HG03097 (cell line): ENCODE measurements at regions not wholly inside any gene's neighbourhood (a gene's known extent, or its start where the extent isn't known, plus 50 kb on each side); places are given as distances from the start of the nearest gene placed in this dataset.
"Not testable (repeated sequence)": the region's sequence is repeated elsewhere in the genome, so short reads cannot be mapped to it uniquely, and the experiment has no call there.

Experiments
- ATAC-seq: cut with Tn5 transposase; IDR thresholded peaks from one replicate; pipeline ENCODE4 v1.9.1; 2021; ENCODE audit not compliant: unreplicated experiment, low FRiP score

- no peak for ATAC-seq
These were observed 104.3 kb upstream of the SLC24A3 start for GRCh38 chr20:19108155-19108554.

DNA sequence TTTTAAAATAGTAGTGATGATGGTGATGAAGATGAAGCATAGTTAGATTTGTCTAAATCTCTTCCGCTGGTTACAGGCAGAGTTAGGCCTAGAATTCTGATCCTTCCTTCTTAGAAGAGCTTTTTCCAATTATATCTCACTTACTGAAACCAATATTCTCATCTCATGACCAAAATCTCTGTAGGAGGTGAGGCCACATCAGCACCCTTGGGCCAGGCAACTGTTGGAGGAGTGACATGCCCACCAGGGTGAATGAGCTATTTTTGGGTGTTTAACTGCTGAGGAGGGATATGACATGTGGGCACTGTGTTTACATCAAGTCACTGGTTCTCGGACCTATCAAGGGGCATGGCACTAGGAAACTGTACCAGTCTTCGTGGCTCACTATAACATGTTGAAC, 102.2 kb upstream of the SLC24A3 start:
- no peak for ATAC-seq

- no peak for ATAC-seq
These were observed 101.5 kb upstream of the SLC24A3 start for GRCh38 chr20:19110881-19111460.

DNA sequence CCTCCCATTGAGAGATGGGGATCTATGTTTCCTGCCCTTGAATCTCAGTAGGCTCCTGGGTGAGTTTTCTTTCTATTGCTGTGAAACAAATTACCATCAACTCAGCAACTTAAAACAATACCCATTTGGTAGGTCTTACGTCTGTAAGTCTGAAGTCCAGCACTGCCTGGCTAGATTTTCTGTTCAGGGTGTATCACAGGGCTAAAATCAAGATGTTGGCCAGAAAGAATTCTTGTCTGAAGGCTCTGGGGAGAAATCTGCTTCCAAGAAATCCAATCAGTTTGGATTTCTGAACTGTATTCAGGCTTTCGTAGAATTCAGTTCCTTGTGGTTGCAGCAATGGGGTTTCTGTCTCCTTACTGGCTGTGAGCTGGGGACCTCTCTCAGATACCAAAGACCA, 99.6 kb upstream of the SLC24A3 start:
- no peak for ATAC-seq

DNA sequence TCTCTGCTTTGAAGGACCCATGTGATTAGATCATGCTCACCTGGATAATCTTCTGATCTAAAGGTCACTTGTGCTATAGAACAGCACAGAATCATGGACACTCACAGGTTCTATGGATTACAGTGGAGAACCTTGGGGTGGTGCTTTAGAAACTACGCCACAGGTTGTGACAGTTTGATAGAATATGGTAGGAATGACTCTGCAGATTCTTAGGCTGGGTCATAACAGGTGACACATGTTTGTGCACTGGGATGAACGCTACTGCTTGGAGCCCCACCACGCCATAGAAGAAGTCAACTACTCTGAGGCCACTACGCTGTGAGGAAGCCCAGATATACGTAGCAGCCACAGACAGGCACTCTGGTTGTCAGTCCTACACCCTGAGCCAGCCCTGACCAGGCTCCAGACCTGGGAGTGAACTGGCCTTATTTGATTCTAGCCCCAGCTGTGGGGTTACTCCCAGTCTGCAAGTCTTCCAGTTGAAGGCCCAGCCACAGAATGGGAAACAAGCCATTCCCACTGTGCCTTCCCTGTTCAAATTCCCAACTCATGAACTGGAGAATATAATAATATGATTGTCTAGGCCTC, 99.0 kb upstream of the SLC24A3 start:
- ATAC-seq = no peak

GRCh38 chr20:19114410-19114809, 98.0 kb upstream of the SLC24A3 start:
- no peak for ATAC-seq

DNA sequence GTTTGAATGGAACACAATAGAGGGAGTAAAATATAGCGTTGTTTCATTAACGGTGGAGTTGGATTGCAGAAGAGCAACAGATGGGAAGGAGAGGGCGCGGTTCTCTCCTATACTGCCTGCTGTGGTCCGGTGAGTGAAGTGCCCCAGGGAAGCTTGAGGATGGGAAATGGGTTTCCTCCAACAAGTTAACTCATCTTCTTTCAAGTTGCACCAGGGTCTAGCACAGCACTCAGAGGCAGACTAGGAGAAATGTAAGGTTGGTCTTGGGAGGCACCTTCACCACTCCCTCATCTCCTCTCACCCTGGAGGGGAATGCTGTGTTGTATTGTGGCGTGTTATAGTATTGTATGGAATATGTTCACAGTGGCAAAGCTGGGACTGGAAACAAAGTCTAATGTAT, 96.9 kb upstream of the SLC24A3 start:
- no peak for ATAC-seq

DNA sequence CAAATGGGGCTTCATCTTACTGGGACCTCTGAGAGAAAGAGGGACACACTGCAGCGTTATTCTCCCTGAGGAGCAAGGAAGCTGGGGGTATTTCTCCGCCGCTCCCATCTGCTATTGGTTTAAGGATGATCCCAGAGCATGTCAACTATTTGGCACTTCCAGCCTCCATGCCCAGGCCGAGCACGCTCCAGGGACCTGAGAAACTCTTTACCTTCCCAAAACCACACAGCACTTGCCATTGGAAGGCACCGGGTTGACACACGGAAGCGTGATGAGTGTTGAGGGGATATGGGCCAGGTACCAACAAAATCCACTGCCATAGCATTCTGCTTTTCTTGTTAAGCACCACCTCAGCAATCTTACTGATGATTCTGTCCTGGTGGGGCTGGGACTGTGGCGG, 92.4 kb upstream of the SLC24A3 start:
- no peak for ATAC-seq

DNA sequence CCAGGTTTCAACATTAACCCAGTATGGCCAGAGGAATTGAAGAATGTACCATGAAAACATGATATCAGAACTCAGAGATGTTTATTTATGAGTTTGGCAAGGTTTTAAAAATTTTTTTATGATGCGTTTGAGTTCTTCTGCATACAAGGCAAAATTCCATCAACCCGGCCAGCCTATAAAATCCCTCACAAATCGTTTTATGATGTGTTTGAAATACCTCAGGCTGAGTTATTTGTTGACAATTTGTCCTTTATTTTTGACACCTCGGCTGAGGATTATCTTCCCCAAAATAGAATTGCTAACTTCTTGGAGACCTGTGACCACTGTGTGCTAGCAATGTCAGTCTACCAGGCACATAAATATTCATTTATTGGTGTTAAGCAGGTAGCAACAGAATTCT, 91.9 kb upstream of the SLC24A3 start:
- no peak for ATAC-seq

GRCh38 chr20:19121463-19121862, 91.0 kb upstream of the SLC24A3 start:
- ATAC-seq = no peak

DNA sequence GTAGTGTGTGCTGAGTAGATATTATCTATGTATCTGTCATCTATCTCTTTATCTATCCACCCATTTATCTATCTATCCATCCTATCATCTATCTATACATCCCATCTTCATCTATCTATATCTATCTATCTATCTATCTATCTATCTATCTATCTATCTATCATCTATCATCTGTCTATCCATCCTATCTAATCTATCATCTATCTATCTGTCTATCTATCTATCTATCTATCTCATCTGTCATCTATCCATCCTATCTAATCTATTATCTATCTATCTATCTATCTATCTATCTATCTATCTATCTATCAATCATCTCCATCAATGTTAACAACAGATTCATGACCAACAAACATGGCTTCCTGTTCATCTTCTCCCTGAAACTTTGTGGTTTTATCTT, 90.5 kb upstream of the SLC24A3 start:
- no peak for ATAC-seq

GRCh38 chr20:19122395-19122794, 90.0 kb upstream of the SLC24A3 start:
- no peak for ATAC-seq

GRCh38 chr20:19125508-19125907, 86.9 kb upstream of the SLC24A3 start:
- no peak for ATAC-seq

- no peak for ATAC-seq
These were observed 83.1 kb upstream of the SLC24A3 start for GRCh38 chr20:19129306-19129705.

DNA sequence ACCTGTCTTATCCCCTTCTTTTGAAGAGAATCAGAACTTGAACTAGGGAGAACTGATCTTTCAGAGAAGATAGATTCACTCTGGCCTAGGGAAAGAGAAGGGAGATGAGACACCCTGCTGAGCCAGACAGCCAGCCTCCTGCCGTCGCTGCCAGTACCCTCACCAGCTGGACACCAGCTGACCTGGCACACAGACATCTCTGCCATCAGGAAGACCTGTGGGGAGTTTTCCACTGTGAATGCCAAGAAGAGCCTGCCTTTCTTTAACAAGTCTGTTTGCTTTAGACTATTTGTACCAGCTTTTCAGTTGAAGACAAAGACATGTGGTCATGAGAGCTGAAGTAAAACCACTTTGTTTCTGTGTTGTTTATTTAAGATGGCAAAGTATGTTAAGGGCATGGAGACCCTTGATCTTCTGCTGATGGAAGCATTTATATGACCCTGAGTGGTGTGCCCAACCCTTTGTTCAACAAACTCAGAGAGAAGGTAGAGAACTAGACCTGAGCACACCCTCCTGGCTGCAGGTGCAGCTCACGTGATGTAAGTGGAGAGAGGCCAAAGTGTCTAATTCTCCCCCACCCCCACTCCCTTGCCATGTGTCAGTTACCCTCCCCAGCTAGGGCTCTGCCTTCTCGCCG, 82.3 kb upstream of the SLC24A3 start:
- no peak for ATAC-seq

- ATAC-seq = no peak
These were observed 81.8 kb upstream of the SLC24A3 start for GRCh38 chr20:19130613-19130984.

GRCh38 chr20:19137641-19138040, 74.8 kb upstream of the SLC24A3 start:
- no peak for ATAC-seq

- ATAC-seq = no peak
These were observed 73.7 kb upstream of the SLC24A3 start for GRCh38 chr20:19138758-19139157.

GRCh38 chr20:19139584-19139983, 72.9 kb upstream of the SLC24A3 start:
- not testable (repeated sequence) for ATAC-seq

- ATAC-seq = no peak
These were observed 70.4 kb upstream of the SLC24A3 start for GRCh38 chr20:19141998-19142397.

DNA sequence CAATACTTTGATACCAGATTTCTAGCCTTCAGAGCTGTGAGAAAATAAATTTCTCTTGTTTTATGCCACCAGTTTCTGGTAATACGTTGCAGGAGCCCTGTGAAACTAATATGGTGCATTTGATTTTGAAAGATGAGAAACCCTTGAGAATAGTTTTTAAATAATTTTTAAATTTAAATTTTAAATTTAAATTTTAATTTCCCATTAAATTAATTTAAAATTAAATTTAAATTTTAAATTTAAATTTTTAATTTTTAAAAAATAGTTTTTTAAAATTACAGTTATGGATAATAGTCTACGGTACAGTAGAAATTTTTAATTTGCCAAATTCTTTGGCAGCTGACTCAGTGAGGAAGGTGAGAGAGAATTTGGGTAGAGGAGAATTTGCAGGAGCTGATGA, 68.6 kb upstream of the SLC24A3 start:
- no peak for ATAC-seq

- ATAC-seq = no peak
These were observed 51.1 kb upstream of the SLC24A3 start for GRCh38 chr20:19161336-19161735.
